ENCODE measurements at regions not wholly inside any gene's neighbourhood (a gene's known extent, or its start where the extent isn't known, plus 50 kb on each side); places are given as distances from the start of the nearest gene placed in this dataset.
A peak's percentile ranks its signal among the peaks of the same experiment; 100 is the strongest.

DNA sequence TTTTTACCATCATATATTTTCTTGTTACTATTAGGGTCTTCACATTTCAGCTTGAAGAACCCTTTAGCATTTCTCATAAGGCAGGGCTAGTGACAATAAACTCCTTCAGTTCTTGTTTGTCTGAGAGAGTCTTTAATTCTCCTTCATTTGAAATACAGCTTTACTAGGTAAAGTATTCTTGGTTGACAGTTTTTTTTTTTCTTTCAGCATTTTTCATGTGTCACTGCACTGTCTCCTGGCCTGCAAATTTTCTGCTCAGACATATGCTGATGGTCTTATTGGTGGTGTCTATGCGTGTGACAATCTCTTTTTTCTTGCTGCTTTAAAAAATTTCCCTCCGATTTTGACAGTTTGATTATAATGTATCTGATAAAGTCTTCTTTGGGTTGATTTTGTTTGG lies 399.9 kb downstream of the SH3GL2 start:
- DNase-seq: no peak

DNA sequence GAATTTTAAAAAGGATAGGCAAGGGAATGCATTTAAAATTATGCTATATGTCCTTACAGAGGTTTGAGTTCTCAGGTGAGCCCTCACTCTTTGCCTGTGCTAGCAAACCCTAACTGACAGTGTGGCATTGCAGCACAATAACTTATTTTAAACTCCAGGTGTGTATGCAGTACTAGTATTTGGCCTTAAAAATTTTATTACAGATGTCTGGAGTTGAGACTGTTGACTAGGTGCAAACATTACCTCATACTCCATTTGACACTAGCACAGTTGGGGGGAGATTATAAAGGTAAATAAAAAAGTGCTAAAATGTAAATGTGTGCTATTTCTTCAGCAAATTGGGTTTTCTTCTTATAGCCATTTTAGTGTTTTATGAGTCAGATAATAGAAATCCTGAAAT lies 407.7 kb downstream of the SH3GL2 start:
- DNase-seq: no peak

DNA sequence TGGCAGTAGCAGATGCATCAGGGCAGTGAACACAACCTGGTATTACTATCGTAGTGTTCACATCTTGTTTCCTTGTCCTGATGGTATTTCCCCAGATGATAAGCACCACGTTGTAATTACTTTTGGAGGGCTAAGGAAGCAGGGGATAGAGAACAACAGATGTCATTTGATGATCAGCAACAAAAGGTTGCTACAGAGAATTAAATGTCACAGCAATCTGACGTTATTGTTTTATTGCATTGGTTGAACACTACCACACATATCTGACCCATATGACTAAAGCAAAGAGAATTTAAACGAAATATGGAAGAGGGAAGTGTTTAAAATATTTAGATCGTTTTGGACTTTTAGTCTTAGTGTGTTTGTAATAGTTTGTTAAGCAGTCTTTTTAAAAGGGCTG lies 408.3 kb downstream of the SH3GL2 start:
- no peak for DNase-seq

DNA sequence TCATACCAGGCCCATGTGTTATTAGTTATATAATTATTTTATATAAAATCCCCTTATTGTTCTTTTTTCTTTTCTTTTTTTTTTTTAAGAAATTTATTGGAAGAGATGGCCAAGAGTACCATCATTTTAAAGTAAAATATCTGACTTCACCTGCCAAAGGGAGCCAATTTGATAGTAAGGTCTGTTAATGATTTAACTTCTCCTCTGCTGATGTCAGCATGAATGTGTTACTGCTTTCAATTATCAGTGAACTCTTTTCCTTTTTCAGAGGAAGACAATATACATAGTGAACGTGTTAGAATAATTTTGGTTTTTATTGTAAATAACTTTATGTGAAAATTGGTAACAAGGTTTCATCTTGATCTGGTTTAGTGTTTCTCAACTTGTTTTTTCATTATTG lies 409.6 kb downstream of the SH3GL2 start:
- no peak for DNase-seq

DNA sequence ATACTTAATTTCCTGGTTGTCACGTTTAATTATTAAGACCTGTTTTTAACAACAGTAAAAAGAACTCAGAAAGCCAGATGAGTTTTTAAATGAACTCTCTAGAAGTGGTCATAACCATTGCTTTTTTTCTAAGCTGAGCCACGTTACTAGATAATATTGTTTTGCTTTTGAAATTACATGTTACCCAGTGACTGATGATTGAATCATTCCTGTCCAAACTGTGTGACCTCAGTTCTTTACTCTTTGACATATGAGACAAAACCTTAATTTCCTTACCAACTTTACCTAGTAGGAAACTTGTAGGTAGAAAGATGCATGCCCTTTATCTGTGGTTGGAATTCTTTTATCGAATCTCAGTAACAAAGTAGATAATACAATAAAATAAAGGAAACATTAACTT lies 411.7 kb downstream of the SH3GL2 start:
- no peak for DNase-seq

- DNase-seq: no peak
Observed at GRCh38 chr9:17993024-17993423, 414.2 kb downstream of the SH3GL2 start.

- DNase-seq: no peak
Observed at GRCh38 chr9:17994695-17995425, 416.0 kb downstream of the SH3GL2 start.

GRCh38 chr9:17996728-17997127 lies 417.9 kb downstream of the SH3GL2 start:
- no peak for DNase-seq

DNA sequence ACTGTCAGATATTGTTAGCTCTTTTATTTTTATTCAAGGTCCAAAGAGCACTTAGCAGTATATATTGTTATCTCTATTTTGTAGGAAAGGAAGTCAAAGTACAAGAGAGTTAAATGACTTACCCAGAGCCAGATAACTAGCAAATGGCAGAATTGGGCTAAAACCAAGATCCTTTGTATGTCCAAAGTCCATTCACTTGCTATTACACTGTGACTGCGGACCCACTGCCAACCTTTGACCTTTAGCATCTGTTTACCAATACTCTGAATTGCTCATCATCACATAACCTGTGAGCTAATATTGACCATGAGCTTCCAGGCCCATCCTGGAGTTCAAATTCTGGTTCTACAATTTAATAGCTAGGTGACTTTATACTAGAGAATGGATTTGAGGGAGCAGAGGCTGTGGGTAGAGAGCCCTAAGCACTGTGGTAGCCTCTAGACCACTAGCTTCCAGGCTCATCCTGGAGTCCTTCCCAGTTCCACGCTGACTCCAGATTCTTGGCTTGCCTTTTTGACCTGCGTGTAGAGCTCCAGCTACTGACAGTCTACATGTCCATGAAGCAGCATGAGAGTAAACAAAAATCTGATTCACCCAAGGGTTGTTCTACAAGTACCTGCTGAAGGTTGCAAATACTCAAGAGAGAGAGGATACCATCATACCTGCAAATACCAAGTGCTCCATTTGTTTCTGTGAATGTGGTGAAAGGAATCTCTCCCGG lies 424.0 kb downstream of the SH3GL2 start:
- no peak for DNase-seq

GRCh38 chr9:18006591-18006990 lies 427.7 kb downstream of the SH3GL2 start:
- DNase-seq: no peak

GRCh38 chr9:18007621-18008020 lies 428.8 kb downstream of the SH3GL2 start:
- no peak for DNase-seq

- no peak for DNase-seq
Observed at GRCh38 chr9:18009902-18010301, 431.0 kb downstream of the SH3GL2 start.

GRCh38 chr9:18010492-18010891 lies 431.6 kb downstream of the SH3GL2 start:
- DNase-seq: no peak

DNA sequence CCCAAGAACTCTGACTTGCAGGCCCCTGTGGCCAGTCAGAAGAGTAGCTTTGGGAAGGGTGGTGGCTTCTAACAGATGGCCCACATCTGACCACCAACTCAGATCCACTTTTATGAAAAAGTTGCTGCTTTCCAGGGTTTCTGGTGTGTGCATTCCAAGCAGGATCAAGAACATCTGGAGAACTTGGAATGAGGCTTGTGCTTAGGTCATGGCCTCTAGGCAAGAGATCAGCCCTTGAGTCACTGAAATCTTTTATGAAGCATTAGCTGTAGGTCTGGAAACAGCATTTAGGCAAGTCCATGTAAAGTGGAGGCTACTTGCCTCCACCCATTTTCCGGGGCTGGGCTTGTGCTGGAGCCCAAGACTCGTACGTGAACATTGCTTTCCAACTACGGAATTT lies 433.3 kb downstream of the SH3GL2 start:
- no peak for DNase-seq

DNA sequence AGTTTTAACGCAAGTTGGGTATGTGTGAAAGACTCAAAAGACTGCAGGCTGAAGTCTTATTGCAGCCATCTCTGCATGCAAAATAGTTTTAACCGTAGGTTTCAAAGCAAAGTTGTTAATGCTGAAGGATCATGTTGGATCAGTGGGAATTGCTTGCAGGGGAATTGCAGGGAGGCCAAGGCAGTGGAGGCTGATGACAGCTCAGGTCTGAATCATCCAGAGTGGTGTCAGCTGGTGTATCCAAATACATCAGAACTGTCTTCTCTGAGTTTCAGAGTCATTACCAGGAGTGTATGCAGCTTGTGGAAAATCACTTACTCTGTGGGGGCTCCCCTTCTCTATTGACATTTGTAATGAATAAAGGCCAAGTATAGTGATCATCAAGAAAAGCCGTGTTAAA lies 435.7 kb downstream of the SH3GL2 start:
- DNase-seq: peak; percentile 43

DNA sequence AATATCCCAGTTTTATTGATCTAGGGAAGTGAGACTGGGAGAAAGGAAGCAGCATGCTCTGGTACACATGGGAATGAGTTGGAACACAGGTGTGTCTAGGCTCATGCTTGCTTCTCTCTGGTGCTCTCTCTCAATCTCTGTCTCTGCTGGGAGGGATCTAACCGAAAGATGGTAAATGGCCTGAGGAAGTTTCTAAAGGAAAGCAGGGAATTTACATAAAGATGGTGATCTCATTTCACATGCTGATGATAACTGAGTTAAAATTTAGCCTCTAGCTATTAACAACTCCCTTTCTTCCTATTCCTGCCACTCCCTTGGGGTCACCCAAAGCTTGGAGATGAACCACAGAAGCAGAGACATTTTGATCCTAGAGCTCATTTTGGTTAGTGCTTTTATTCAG lies 436.2 kb downstream of the SH3GL2 start:
- no peak for DNase-seq

- DNase-seq: no peak
Observed at GRCh38 chr9:18017136-18017535, 438.3 kb downstream of the SH3GL2 start.

DNA sequence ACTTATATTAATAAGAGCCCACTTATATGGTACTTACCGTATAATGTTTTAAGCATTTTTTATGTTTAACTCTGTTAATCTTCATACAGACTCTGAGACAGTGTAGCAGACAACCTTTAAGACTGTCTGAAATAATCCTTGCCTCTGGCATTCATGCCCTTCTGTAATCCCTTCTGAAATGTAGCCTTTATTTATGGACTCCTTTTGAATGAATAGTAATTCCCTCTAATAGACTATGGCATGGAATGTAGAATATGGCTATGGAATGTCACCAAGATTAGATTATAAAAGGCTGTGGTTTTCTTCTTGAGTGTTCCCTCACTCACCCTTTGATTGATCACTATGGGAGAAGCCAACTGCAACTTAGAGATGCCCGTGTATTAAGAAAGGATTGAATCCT lies 439.4 kb downstream of the SH3GL2 start:
- DNase-seq: no peak

GRCh38 chr9:18018661-18019060 lies 439.8 kb downstream of the SH3GL2 start:
- no peak for DNase-seq

DNA sequence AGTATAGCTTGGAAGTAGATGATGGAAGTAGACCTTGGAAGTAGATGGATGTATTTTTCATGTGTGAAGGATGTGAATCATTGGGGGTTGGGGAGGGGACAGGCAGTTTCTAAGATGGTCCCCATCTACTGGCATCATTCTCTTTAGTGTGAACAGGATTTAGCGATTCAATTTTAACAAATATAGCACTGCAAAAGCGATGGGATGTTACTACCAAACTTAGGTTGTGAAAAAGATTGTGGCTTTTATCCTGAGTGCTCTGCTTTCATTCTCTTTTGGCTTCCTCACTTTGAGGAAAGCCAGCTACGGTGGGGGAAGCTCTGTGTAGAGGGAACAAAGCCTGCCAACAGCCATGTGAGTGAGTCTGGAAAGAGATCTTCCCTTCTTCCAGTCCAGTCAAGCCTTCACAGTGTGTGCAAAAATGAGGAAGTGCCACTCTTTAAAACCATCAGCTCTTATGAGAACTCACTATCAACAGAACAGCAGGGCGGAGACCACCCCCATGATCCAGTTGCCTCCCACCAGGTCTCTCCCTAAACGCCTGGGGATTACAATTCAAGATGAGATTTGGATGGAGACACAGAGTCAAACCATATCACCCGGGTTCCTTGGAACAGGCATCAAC lies 441.4 kb downstream of the SH3GL2 start:
- no peak for DNase-seq

- no peak for DNase-seq
Observed at GRCh38 chr9:18022642-18023041, 443.8 kb downstream of the SH3GL2 start.

DNA sequence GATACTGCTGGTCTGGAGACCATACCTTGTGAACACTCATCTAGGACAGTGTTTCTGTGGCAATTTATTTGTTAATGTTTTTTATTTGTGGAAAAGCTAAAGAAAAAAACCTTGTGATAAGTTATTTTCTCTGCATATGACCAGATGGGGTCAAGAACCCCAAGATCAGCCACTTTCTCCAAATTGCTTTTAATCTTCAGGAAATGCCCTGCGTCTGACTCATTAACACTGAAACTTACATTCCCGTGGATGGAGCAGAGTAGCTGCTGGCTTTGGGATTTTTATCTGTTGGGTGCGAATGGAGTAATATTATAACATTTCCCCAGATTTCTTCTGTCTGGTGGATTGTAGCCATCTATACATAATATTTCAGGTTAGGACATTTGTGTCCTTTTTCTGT lies 444.5 kb downstream of the SH3GL2 start:
- DNase-seq: no peak

DNA sequence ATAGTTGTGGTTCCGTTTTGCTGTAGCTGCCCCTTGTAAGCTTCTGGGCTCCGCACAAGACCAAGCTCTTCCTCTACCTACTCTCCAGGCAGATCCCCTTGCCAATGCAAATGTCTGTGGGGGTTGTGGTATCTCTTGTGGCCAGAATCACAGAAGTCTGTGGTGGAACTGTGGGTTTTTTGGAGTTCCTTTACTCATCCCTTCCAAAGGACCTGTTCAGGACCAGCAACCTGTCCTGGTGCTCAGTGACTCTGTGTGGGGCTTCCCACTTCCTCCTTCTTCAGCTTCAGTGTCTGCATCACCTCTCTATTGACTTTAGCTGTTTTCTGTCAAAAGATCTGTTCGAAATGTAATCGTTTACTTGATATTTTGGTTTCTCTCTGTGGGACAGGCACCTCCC lies 441.3 kb upstream of the ADAMTSL1 start:
- no peak for DNase-seq
